Liver (tissue), 8 donors: ENCODE measurements at regions not wholly inside any gene's neighbourhood (a gene's known extent, or its start where the extent isn't known, plus 50 kb on each side); places are given as distances from the start of the nearest gene placed in this dataset.

Source experiments
- DNase-seq: peaks from one replicate; pipeline ENCODE4 v3.0.0-alpha.2; 2017; ENCODE audit warnings: low spot score
- H3K27ac ChIP-seq, 2 donors: one replicate each; pipeline ENCODE4 v1.7.0; 2013; ENCODE audit warnings: inconsistent platforms in 2 of 2, low read length in 2 of 2, control low read depth in 1 of 2, low read depth in 1 of 2, mild to moderate bottlenecking in 1 of 2
- H3K27me3 ChIP-seq, 4 donors: one replicate each; pipeline versions ENCODE4 v1.6.1 to v1.7.0; 2013; ENCODE audit warnings: low read length in 3 of 4, inconsistent platforms in 1 of 4, mild to moderate bottlenecking in 1 of 4, moderate library complexity in 1 of 4; ENCODE audit not compliant: control insufficient read depth in 4 of 4, insufficient read depth in 4 of 4
- H3K36me3 ChIP-seq, 4 donors: one replicate each; pipeline versions ENCODE4 v1.6.1 to v1.7.0; 2013; ENCODE audit warnings: low read length in 3 of 4, mild to moderate bottlenecking in 3 of 4, low read depth in 1 of 4, moderate library complexity in 1 of 4; ENCODE audit not compliant: control insufficient read depth in 4 of 4, insufficient read depth in 3 of 4
- H3K4me1 ChIP-seq, 4 donors: one replicate each; pipeline versions ENCODE4 v1.6.1 to v1.7.0; 2013; ENCODE audit warnings: low read length in 3 of 4, mild to moderate bottlenecking in 3 of 4, moderate library complexity in 1 of 4; ENCODE audit not compliant: control insufficient read depth in 4 of 4, insufficient read depth in 4 of 4
- H3K4me3 ChIP-seq, 3 donors: one replicate each; pipeline versions ENCODE4 v1.6.1 to v1.7.0; 2013; ENCODE audit warnings: low read length in 3 of 3, control low read depth in 1 of 3, low read depth in 1 of 3, mild to moderate bottlenecking in 1 of 3
- H3K9ac ChIP-seq, 2 donors: one replicate each; pipeline ENCODE4 v1.7.0; 2013; ENCODE audit warnings: low read length in 2 of 2, mild to moderate bottlenecking in 2 of 2, moderate library complexity in 2 of 2, control low read depth in 1 of 2, low read depth in 1 of 2
- H3K9me3 ChIP-seq, 4 donors: one replicate each; pipeline versions ENCODE4 v1.6.1 to v1.7.0; 2013; ENCODE audit warnings: low read length in 3 of 4; ENCODE audit not compliant: control insufficient read depth in 4 of 4
- CTCF ChIP-seq: fragments of 150-350 bp; IDR thresholded peaks from 2 replicates; pipeline ENCODE4 v1.5.1; 2017; ENCODE audit warnings: improper control_type of control experiment, low read depth, low read length; ENCODE audit not compliant: missing input control
- EGR1 ChIP-seq, 2 donors: IDR thresholded peaks; 2 replicates each; pipeline ENCODE4 v1.6.1; 2016 to 2018; ENCODE audit warnings: antibody characterized with exemption in 2 of 2, low read depth in 2 of 2
- FOXA1 ChIP-seq: IDR thresholded peaks from 2 replicates; pipeline ENCODE4 v1.6.1; 2016; ENCODE audit warnings: antibody characterized with exemption
- FOXA2 ChIP-seq: IDR thresholded peaks from 2 replicates; pipeline ENCODE4 v1.6.1; 2016; ENCODE audit warnings: antibody characterized with exemption
- GABPA ChIP-seq, 2 donors: IDR thresholded peaks in 1 of 2; conservative IDR thresholded peaks in 1 of 2; 2 replicates each; pipeline ENCODE4 v1.6.1; 2016; ENCODE audit warnings: antibody characterized with exemption in 2 of 2, mild to moderate bottlenecking in 1 of 2, moderate library complexity in 1 of 2
- HNF4A ChIP-seq, 2 donors: conservative IDR thresholded peaks; 2 replicates each; pipeline ENCODE4 v1.6.1; 2016; ENCODE audit warnings: antibody characterized with exemption in 2 of 2, mild to moderate bottlenecking in 2 of 2
- HNF4G ChIP-seq: IDR thresholded peaks from 2 replicates; pipeline ENCODE4 v1.6.1; 2016; ENCODE audit warnings: antibody characterized with exemption
- JUND ChIP-seq, 2 donors: IDR thresholded peaks; 2 replicates each; pipeline ENCODE4 v1.6.1; 2016; ENCODE audit warnings: antibody characterized with exemption in 2 of 2
- NR2F2 ChIP-seq: IDR thresholded peaks from 2 replicates; pipeline ENCODE4 v1.6.1; 2016; ENCODE audit warnings: antibody characterized with exemption
- RAD21 ChIP-seq, 2 donors: IDR thresholded peaks; 2 replicates each; pipeline ENCODE4 v1.6.1; 2016; ENCODE audit warnings: antibody characterized with exemption in 2 of 2, mild to moderate bottlenecking in 2 of 2
- RXRA ChIP-seq, 2 donors: IDR thresholded peaks; 2 replicates each; pipeline ENCODE4 v1.6.1; 2017 to 2018; ENCODE audit warnings: antibody characterized with exemption in 2 of 2, mild to moderate bottlenecking in 1 of 2
- SP1 ChIP-seq: IDR thresholded peaks from 2 replicates; pipeline ENCODE4 v1.6.1; 2018; ENCODE audit warnings: antibody characterized with exemption, mild to moderate bottlenecking
- TAF1 ChIP-seq: conservative IDR thresholded peaks from 2 replicates; pipeline ENCODE4 v1.6.1; 2016; ENCODE audit warnings: antibody characterized with exemption, mild to moderate bottlenecking
- YY1 ChIP-seq: IDR thresholded peaks from 2 replicates; pipeline ENCODE4 v1.6.1; 2016; ENCODE audit warnings: antibody characterized with exemption, mild to moderate bottlenecking
- WGBS: extraction: QIAGEN DNeasy Blood & Tissue Kit; methylation state at CpG from one replicate; pipeline ENCODE4 v1.1.7; 2013; 5-methylcytosine and 5-hydroxymethylcytosine counted together
- TF ChIP-seq, protein P1 (sequence below): IDR thresholded peaks from 2 replicates; pipeline ENCODE4 v1.6.1; 2016; ENCODE audit warnings: antibody characterized with exemption
- donor health status: healthy.
- donor health status: healthy.
- donor health status: healthy.
- donor health status: healthy.
- donor health status: healthy.

- WGBS: 96% methylated on average over 6 of the region's 6 CpGs
Measured at GRCh38 chr1:227379555-227379892, 61.2 kb upstream of the CDC42BPA start.

DNA sequence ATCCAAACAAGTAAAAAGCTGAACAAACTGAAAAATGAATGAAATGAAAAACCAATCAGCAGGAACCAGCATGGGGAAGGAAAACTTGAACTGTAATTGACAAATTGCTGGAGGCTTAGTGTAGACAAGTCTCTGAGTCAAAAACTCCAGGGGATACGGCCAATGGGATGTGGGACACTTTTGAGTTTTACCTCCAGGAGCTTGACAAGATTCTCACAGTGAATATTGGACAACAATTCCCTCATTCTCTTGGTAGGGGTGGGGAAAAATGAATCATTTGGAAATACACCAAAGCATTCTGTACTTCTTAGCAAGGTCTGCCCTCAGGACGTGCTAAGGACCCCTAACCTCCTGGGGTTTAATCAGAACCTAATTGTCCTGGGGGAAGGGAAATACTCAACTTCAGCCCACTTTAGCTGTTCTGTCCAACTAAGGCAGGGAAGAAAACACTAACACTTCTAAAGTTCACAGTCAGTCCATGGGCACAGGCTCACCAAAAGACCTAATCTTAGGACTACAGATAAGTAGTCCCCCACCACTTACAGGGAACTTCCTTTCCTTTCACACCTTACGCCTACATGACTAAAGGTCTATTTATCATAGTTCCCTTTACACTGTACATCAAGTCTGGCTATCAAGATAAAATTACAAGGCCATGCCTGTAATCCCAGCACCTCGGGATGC, 60.7 kb upstream of the CDC42BPA start:
- TF ChIP-seq JUND (IDR thresholded peaks at IDR 0.05): no peak
- no peak for TF ChIP-seq TAF1
- TF ChIP-seq SP1: no peak
- no peak for TF ChIP-seq RAD21 (IDR thresholded peaks at IDR 0.05)
- TF ChIP-seq HNF4A (conservative IDR thresholded peaks at IDR 0.05): no peak
- no peaks in the 10 kb centered on the region for H3K4me1 ChIP-seq
- no peak for DNase-seq

More at GRCh38 chr1:227379555-227379892, 61.2 kb upstream of the CDC42BPA start:
- Histone ChIP-seq H3K27me3 (no peaks in the 10 kb centered on the region), H3K4me1 (no peaks in the 10 kb centered on the region), H3K4me3 (no peak overlapping the region), H3K36me3 (no peaks in the 10 kb centered on the region), H3K9me3 (no peaks in the 10 kb centered on the region), H3K27ac (no peak overlapping the region), H3K9ac (no peak overlapping the region)
- no peak for DNase-seq
- no peak for TF ChIP-seq CTCF
- no peak for TF ChIP-seq FOXA2
- no peak for TF ChIP-seq FOXA1
- TF ChIP-seq NR2F2: no peak
- TF ChIP-seq YY1: no peak
- no peak for TF ChIP-seq TAF1
- no peak for TF ChIP-seq GABPA (IDR thresholded peaks at IDR 0.05 in 1 of 2, conservative IDR thresholded peaks at IDR 0.05 in 1 of 2)
- TF ChIP-seq, protein P1, sequence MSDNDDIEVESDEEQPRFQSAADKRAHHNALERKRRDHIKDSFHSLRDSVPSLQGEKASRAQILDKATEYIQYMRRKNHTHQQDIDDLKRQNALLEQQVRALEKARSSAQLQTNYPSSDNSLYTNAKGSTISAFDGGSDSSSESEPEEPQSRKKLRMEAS: no peak
- TF ChIP-seq JUND (IDR thresholded peaks at IDR 0.05): no peak
- TF ChIP-seq HNF4A (conservative IDR thresholded peaks at IDR 0.05): no peak
- TF ChIP-seq RXRA (IDR thresholded peaks at IDR 0.05): no peak
- TF ChIP-seq EGR1 (IDR thresholded peaks at IDR 0.05; ENCODE audit: low read depth in 2 of 2): no peak
- no peak for TF ChIP-seq RAD21 (IDR thresholded peaks at IDR 0.05)
- TF ChIP-seq SP1: no peak
- no peak for TF ChIP-seq HNF4G

GRCh38 chr1:227378181-227378580, 59.9 kb upstream of the CDC42BPA start:
- H3K27ac ChIP-seq: no peak overlapping the region
- no peaks in the 10 kb centered on the region for H3K36me3 ChIP-seq
- no peak for DNase-seq
- H3K4me3 ChIP-seq: no peak overlapping the region
- 86% methylated on average over 2 of the region's 2 CpGs for whole genome bisulfite sequencing
- H3K9ac ChIP-seq: no peak overlapping the region
- H3K4me1 ChIP-seq: no peaks in the 10 kb centered on the region
- no peaks in the 10 kb centered on the region for H3K27me3 ChIP-seq
- no peaks in the 10 kb centered on the region for H3K9me3 ChIP-seq
- no peak for TF ChIP-seq HNF4A (conservative IDR thresholded peaks at IDR 0.05)
- no peak for TF ChIP-seq NR2F2
- TF ChIP-seq JUND (IDR thresholded peaks at IDR 0.05): no peak
- TF ChIP-seq EGR1 (IDR thresholded peaks at IDR 0.05; ENCODE audit: low read depth in 2 of 2): no peak
- no peak for TF ChIP-seq FOXA1
- TF ChIP-seq RXRA (IDR thresholded peaks at IDR 0.05): no peak
- TF ChIP-seq, protein P1: no peak
- no peak for TF ChIP-seq HNF4G
- no peak for TF ChIP-seq GABPA (IDR thresholded peaks at IDR 0.05 in 1 of 2, conservative IDR thresholded peaks at IDR 0.05 in 1 of 2)
- no peak for TF ChIP-seq TAF1
- no peak for TF ChIP-seq CTCF
- TF ChIP-seq RAD21 (IDR thresholded peaks at IDR 0.05): no peak

More for the DNA sequence above, 60.7 kb upstream of the CDC42BPA start:
- 84% methylated on average over 4 of the region's 4 CpGs for WGBS
- Histone ChIP-seq H3K9ac (no peak overlapping the region), H3K4me3 (no peak overlapping the region), H3K36me3 (no peaks in the 10 kb centered on the region), H3K27ac (no peak overlapping the region), H3K9me3 (no peaks in the 10 kb centered on the region), H3K27me3 (no peaks in the 10 kb centered on the region)
